ENCODE measurements at regions not wholly inside any gene's neighbourhood (a gene's known extent, or its start where the extent isn't known, plus 50 kb on each side); places are given as distances from the start of the nearest gene placed in this dataset.

- no peak for TF ChIP-seq CTCF (IDR thresholded peaks at IDR 0.05; ENCODE audit: extremely low read depth in 1 of 2, insufficient read depth in 1 of 2, low read depth in 1 of 2, low read length in 2 of 2)
- no peak for TF ChIP-seq POLR2A (IDR thresholded peaks at IDR 0.05; ENCODE audit: low read depth, low read length)
- no peak for TF ChIP-seq MAX (IDR thresholded peaks at IDR 0.05; ENCODE audit: insufficient read depth, insufficient read length)
- no peak for TF ChIP-seq POLR2AphosphoS5 (IDR thresholded peaks at IDR 0.05; ENCODE audit: insufficient read depth, low read depth, low read length)
- TF ChIP-seq JUN (IDR thresholded peaks at IDR 0.05; ENCODE audit: borderline replicate concordance, insufficient read depth, insufficient read length, low read depth) = no peak
- no peak for TF ChIP-seq GATA2 (IDR thresholded peaks at IDR 0.05; ENCODE audit: insufficient read depth, insufficient read length, low read depth, low read length)
- no peak for TF ChIP-seq EZH2 (IDR thresholded peaks at IDR 0.05; ENCODE audit: borderline replicate concordance, low read depth, low read length, severe bottlenecking)
- TF ChIP-seq FOS (IDR thresholded peaks at IDR 0.05; ENCODE audit: borderline replicate concordance, insufficient read depth, low read length) = no peak
- no peak for TF ChIP-seq MYC (IDR thresholded peaks at IDR 0.05; ENCODE audit: low read depth, low read length)
These were observed 69.0 kb upstream of the NRSN1 start for GRCh38 chr6:24057030-24057429.
